ENCODE measurements at regions not wholly inside any gene's neighbourhood (a gene's known extent, or its start where the extent isn't known, plus 50 kb on each side); places are given as distances from the start of the nearest gene placed in this dataset.

GRCh38 chr19:30160426-30160825 lies 211.8 kb upstream of the ZNF536 start:
- no peaks in the 10 kb centered on the region for H3F3A ChIP-seq (replicated peaks; ENCODE audit: insufficient read depth)
- H2AFZ ChIP-seq (ENCODE audit: low read depth): no peak overlapping the region
- H3K4me1 ChIP-seq (ENCODE audit: control insufficient read depth in 1 of 2, insufficient read depth in 2 of 2, low read depth in 1 of 2, low read length in 1 of 2): peaks cover 0 to 32% of the 10 kb centered on the region in 2 experiments; a peak in 1 of 4 replicates
- no peak overlapping the region for H3K27ac ChIP-seq (ENCODE audit: low read depth in 2 of 2, low read length in 1 of 2)
- H3K4me2 ChIP-seq: no peak overlapping the region
- no peaks in the 10 kb centered on the region for H3K9me3 ChIP-seq
- H3K27me3 ChIP-seq (ENCODE audit: insufficient read depth): no peaks in the 10 kb centered on the region
- ChIA-PET CTCF (interaction anchor here (1.4 kb wide), 1 partner anchor 9 kb away, joined by 7 read pairs; no protein-coding TSS in a partner anchor), POLR2A (no interaction called here)
- no peaks in the 10 kb centered on the region for H4K20me1 ChIP-seq (ENCODE audit: insufficient read depth)
- 30% methylated on average over 9 of the region's 9 CpGs for WGBS (ENCODE audit: low lambda C conversion rate)
- no peak for TF ChIP-seq YY1 (IDR thresholded peaks at IDR 0.05; ENCODE audit: low read depth)
- TF ChIP-seq RCOR1 (IDR thresholded peaks at IDR 0.05; ENCODE audit: low read length): no peak
- TF ChIP-seq RFX5 (IDR thresholded peaks at IDR 0.05; ENCODE audit: low read length): no peak
- TF ChIP-seq CHD2 (IDR thresholded peaks at IDR 0.05; ENCODE audit: low read length, partially characterized antibody): no peak
- no peak for TF ChIP-seq TCF12 (IDR thresholded peaks at IDR 0.05)
- TF ChIP-seq MXI1 (IDR thresholded peaks at IDR 0.05; ENCODE audit: low read depth, low read length): no peak
- TF ChIP-seq TEAD4 (IDR thresholded peaks at IDR 0.05; ENCODE audit: borderline replicate concordance, insufficient read depth): no peak
- TF ChIP-seq RAD21 (IDR thresholded peaks at IDR 0.05; ENCODE audit: low read length): no peak
- TF ChIP-seq RXRA (IDR thresholded peaks at IDR 0.05; ENCODE audit: borderline replicate concordance, low read depth): no peak
- no peak for TF ChIP-seq ZBTB33 (IDR thresholded peaks at IDR 0.05; ENCODE audit: borderline replicate concordance, low read depth)
- TF ChIP-seq REST (IDR thresholded peaks at IDR 0.05; ENCODE audit: low read depth, low read length): no peak
- no peak for TF ChIP-seq GABPA (IDR thresholded peaks at IDR 0.05; ENCODE audit: low read depth)
- no peak overlapping the region for H3K4me3 ChIP-seq (ENCODE audit: low read depth in 2 of 2, low read length in 1 of 2)
- no peak for DNase-seq
- H3K36me3 ChIP-seq (replicated peaks in 1 of 2; ENCODE audit: control insufficient read depth in 1 of 2, insufficient read depth in 2 of 2, low read length in 1 of 2): no peaks in the 10 kb centered on the region
- H3K79me2 ChIP-seq (ENCODE audit: insufficient read depth): no peaks in the 10 kb centered on the region
- H3K9ac ChIP-seq: no peak overlapping the region
- H3K9me2 ChIP-seq: no peaks in the 10 kb centered on the region

- H3F3A ChIP-seq (replicated peaks; ENCODE audit: insufficient read depth): no peaks in the 10 kb centered on the region
- CTCF ChIA-PET: no interaction called here
- H4K20me1 ChIP-seq (ENCODE audit: insufficient read depth): no peaks in the 10 kb centered on the region
- H3K27me3 ChIP-seq (ENCODE audit: insufficient read depth): no peaks in the 10 kb centered on the region
- DNase-seq: no peak
- POLR2A ChIA-PET: no interaction called here
- H3K9ac ChIP-seq: no peak overlapping the region
- H3K36me3 ChIP-seq (replicated peaks in 1 of 2; ENCODE audit: control insufficient read depth in 1 of 2, insufficient read depth in 2 of 2, low read length in 1 of 2): no peaks in the 10 kb centered on the region
- TF ChIP-seq NRF1 (IDR thresholded peaks at IDR 0.05; ENCODE audit: low read depth, low read length) (no peak), USF2 (IDR thresholded peaks at IDR 0.05; ENCODE audit: borderline replicate concordance, low read depth, low read length) (no peak)
- no peaks in the 10 kb centered on the region for H3K9me3 ChIP-seq
- H2AFZ ChIP-seq (ENCODE audit: low read depth): no peak overlapping the region
- no peak overlapping the region for H3K4me2 ChIP-seq
- H3K4me3 ChIP-seq (ENCODE audit: low read depth in 2 of 2, low read length in 1 of 2): no peak overlapping the region
- H3K9me2 ChIP-seq: no peaks in the 10 kb centered on the region
- peaks cover 0 to 25% of the 10 kb centered on the region in 2 experiments; a peak in 1 of 4 replicates for H3K4me1 ChIP-seq (ENCODE audit: control insufficient read depth in 1 of 2, insufficient read depth in 2 of 2, low read depth in 1 of 2, low read length in 1 of 2)
- H3K79me2 ChIP-seq (ENCODE audit: insufficient read depth): no peaks in the 10 kb centered on the region
- 30% methylated on average over 7 of the region's 7 CpGs for WGBS (ENCODE audit: low lambda C conversion rate)
- H3K27ac ChIP-seq (ENCODE audit: low read depth in 2 of 2, low read length in 1 of 2): no peak overlapping the region
Measured at GRCh38 chr19:30161021-30161655, 211.0 kb upstream of the ZNF536 start.

Data from SK-N-SH (cell line).